HL-60 (cell line): ENCODE measurements at regions not wholly inside any gene's neighbourhood (a gene's known extent, or its start where the extent isn't known, plus 50 kb on each side); places are given as distances from the start of the nearest gene placed in this dataset.

Experiments used
- DNase-seq, 2 experiments: peaks; one replicate each; pipeline ENCODE4 v3.0.0-alpha.2; 2010 to 2020; ENCODE audit warnings: low read depth in 1 of 2, low spot score in 1 of 2
- H3K27ac ChIP-seq: fragments of 250-450 bp; sonication (Bioruptor Pico); replicated peaks from 2 replicates; pipeline ENCODE4 v1.5.1; 2020; ENCODE audit warnings: mild to moderate bottlenecking, moderate library complexity
- H3K27me3 ChIP-seq: fragments of 250-450 bp; sonication (Bioruptor Pico); 2 replicates; pipeline ENCODE4 v1.5.1; 2021; ENCODE audit warnings: mild to moderate bottlenecking, moderate library complexity; ENCODE audit not compliant: insufficient read depth, poor library complexity, severe bottlenecking
- H3K4me3 ChIP-seq: replicated peaks from 2 replicates; pipeline ENCODE4 v1.5.1; 2011; ENCODE audit warnings: mild to moderate bottlenecking, control low read depth, low read length; ENCODE audit not compliant: insufficient read depth
- GABPA ChIP-seq: IDR thresholded peaks from 2 replicates; pipeline ENCODE4 v1.6.1; 2012; ENCODE audit warnings: low read depth
- POLR2AphosphoS5 ChIP-seq: IDR thresholded peaks from 2 replicates; pipeline ENCODE4 v1.6.1; 2012; ENCODE audit warnings: low read depth
- REST ChIP-seq: IDR thresholded peaks from 2 replicates; pipeline ENCODE4 v1.6.1; 2012; ENCODE audit warnings: low read depth; ENCODE audit not compliant: insufficient replicate concordance
- SPI1 ChIP-seq: IDR thresholded peaks from 2 replicates; pipeline ENCODE4 v1.6.1; 2012; ENCODE audit warnings: low read depth, mild to moderate bottlenecking, borderline replicate concordance
- TF ChIP-seq, protein P1 (sequence below): IDR thresholded peaks from one replicate; pipeline ENCODE4 v1.5.1; 2011; ENCODE audit warnings: low read length, control low read depth, inconsistent platforms; ENCODE audit not compliant: insufficient read depth

GRCh38 chr6:8633762-8634161 lies 198.4 kb upstream of the SLC35B3 start:
- no peak for TF ChIP-seq POLR2AphosphoS5
- TF ChIP-seq, protein P1, sequence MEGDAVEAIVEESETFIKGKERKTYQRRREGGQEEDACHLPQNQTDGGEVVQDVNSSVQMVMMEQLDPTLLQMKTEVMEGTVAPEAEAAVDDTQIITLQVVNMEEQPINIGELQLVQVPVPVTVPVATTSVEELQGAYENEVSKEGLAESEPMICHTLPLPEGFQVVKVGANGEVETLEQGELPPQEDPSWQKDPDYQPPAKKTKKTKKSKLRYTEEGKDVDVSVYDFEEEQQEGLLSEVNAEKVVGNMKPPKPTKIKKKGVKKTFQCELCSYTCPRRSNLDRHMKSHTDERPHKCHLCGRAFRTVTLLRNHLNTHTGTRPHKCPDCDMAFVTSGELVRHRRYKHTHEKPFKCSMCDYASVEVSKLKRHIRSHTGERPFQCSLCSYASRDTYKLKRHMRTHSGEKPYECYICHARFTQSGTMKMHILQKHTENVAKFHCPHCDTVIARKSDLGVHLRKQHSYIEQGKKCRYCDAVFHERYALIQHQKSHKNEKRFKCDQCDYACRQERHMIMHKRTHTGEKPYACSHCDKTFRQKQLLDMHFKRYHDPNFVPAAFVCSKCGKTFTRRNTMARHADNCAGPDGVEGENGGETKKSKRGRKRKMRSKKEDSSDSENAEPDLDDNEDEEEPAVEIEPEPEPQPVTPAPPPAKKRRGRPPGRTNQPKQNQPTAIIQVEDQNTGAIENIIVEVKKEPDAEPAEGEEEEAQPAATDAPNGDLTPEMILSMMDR: no peak
- no peak for TF ChIP-seq SPI1
- no peak for TF ChIP-seq GABPA
- TF ChIP-seq REST: no peak
- Histone ChIP-seq H3K27ac (no peak overlapping the region), H3K27me3 (no peaks in the 10 kb centered on the region), H3K4me3 (no peak overlapping the region)
- no peak for DNase-seq

DNA sequence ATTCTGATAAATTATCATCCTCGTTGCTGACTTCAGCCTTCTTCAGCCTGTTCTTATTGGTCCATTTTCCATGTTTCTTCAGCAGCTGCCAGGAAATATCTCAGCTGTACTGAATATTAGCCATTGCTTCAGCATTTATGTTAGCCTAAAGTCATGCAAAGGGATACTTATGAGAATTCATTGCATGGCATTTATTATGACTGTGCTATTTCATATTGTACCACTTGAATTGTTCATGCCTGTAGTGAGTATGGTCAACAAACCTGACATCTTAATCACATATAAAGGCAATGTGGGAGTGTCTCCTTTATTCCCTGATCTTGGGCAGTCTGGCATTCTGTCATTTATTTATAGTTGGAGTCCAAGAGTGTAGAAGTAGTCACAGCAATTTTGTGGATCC lies 193.4 kb upstream of the SLC35B3 start:
- no peak for TF ChIP-seq SPI1
- TF ChIP-seq REST: no peak
- no peak for TF ChIP-seq POLR2AphosphoS5
- no peak for TF ChIP-seq GABPA
- TF ChIP-seq, protein P1: no peak
- Histone ChIP-seq H3K4me3 (no peak overlapping the region), H3K27ac (no peak overlapping the region), H3K27me3 (no peaks in the 10 kb centered on the region)
- no peak for DNase-seq

DNA sequence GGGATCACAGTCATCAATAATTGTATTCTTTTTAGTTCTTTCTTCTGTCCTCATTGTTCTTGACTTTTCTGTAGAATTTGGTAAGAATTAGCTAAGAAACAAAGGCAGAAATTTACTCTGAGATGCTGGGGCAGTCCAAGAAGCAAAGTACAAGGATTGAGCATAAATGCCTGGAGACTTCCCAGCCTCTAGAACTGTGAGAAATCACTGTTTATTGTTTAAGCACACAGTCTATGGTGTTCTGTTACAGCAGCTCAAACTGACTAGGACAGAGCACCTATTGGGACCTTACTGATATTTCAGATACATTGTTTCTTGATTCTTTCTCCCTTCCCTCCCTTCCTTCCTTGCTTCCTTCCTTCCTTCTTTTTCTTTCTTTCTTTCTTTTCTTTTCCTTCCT lies 192.7 kb upstream of the SLC35B3 start:
- H3K27ac ChIP-seq: no peak overlapping the region
- H3K27me3 ChIP-seq: no peaks in the 10 kb centered on the region
- no peak overlapping the region for H3K4me3 ChIP-seq
- DNase-seq: no peak
- TF ChIP-seq, protein P1: no peak
- TF ChIP-seq SPI1 (no peak), POLR2AphosphoS5 (no peak), REST (no peak), GABPA (no peak)
